D721Med (cell line): ENCODE measurements at regions not wholly inside any gene's neighbourhood (a gene's known extent, or its start where the extent isn't known, plus 50 kb on each side); places are given as distances from the start of the nearest gene placed in this dataset.
"Not testable (repeated sequence)": the region's sequence is repeated elsewhere in the genome, so short reads cannot be mapped to it uniquely, and the experiment has no call there.

ENCODE experiments used
- DNase-seq: peaks from one replicate; pipeline ENCODE4 v3.0.0; 2011; ENCODE audit warnings: low spot score; ENCODE audit not compliant: insufficient read length
- FAIRE-seq: peaks from 2 replicates; lab custom pipeline; 2011; peaks lifted over from hg19 to GRCh38; lab: Jason Lieb, UNC
- TF ChIP-seq, protein P1 (sequence below): IDR thresholded peaks from 2 replicates; pipeline ENCODE4 v1.5.1; 2012; ENCODE audit warnings: mild to moderate bottlenecking, control low read depth; ENCODE audit not compliant: insufficient read depth; ENCODE audit errors: missing control alignments

DNA sequence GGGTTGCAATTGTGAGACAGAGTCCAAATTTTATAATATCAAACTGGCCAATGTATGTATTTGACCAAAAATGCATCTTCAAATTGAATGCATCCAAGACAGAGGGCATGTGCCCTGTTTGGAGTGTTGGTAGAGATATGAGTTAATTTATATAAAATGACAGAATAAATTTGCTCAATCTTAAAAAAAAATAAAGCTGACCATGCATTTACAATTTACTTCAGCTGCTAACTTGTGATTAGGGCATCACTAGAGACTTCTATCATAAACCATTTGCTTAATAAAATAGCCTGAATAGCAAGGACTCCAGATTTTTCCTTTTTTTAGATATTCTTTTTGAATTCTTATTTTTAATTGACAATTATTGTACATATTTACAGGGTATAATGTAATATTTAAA is 1345.8 kb downstream of the CDH11 start:
- no peak for DNase-seq
- TF ChIP-seq, protein P1, sequence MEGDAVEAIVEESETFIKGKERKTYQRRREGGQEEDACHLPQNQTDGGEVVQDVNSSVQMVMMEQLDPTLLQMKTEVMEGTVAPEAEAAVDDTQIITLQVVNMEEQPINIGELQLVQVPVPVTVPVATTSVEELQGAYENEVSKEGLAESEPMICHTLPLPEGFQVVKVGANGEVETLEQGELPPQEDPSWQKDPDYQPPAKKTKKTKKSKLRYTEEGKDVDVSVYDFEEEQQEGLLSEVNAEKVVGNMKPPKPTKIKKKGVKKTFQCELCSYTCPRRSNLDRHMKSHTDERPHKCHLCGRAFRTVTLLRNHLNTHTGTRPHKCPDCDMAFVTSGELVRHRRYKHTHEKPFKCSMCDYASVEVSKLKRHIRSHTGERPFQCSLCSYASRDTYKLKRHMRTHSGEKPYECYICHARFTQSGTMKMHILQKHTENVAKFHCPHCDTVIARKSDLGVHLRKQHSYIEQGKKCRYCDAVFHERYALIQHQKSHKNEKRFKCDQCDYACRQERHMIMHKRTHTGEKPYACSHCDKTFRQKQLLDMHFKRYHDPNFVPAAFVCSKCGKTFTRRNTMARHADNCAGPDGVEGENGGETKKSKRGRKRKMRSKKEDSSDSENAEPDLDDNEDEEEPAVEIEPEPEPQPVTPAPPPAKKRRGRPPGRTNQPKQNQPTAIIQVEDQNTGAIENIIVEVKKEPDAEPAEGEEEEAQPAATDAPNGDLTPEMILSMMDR = no peak
- no peak for FAIRE-seq

DNA sequence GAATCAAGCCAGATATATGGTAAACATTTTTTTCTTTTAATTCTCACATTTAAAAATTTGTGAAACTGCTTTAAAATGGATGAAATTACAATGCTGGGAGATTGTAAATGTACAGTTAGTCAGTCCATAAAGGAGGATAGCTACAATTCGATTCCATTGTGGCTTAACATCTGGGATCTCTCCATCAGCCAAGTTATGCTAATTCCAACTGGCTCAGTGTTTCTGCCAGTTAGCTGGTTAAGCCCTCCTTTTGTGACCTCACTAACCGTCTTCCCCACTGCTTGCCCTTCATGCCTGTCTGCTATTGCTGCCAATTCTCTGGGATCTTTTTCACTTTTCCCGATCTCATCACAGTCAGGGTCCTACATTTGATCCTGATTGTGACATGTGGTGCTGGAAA is 1347.6 kb downstream of the CDH11 start:
- TF ChIP-seq, protein P1 = no peak
- DNase-seq = no peak
- FAIRE-seq = no peak

DNA sequence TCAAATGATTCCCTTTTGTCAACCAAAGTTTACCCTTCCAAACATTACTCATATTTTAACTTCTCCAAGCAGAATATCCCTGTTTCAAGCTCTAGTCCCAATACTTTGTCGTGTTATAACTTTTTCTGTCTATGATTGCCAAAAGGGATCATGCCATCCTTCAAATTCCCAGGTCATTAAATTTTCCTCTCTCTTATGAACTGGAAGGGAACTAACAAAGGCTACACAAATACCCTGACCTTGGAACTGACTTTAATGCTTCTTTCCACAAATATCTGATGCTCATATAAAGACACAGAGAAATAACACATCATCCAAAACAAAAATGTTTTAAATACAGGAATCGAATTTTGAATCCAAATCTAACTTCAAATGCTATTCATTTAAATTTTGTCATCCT is 1352.7 kb downstream of the CDH11 start:
- TF ChIP-seq, protein P1 = no peak
- no peak for FAIRE-seq
- no peak for DNase-seq

DNA sequence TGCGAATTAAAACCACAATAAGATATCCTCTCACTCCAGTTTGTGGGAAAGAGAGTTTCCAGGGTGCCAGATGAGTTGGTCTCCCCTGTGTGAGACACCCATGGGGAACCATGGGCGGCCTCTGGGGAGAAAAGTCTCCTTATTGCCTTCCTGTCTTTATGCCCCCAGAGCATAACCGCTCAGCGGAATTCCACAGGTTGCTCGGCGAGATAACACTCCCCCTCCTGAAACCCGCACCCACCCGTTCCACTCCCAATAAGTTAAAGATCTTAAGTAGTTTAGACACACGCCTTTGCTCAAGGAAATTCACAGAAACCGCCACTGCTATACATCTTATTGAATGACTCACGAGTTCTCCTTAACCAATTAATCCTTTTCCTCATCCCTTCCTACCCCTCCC is 1361.6 kb downstream of the CDH11 start:
- not testable (repeated sequence) for FAIRE-seq, DNase-seq

GRCh38 chr16:63752347-63752746 is 1369.5 kb downstream of the CDH11 start:
- DNase-seq (no peak), FAIRE-seq (no peak)
- TF ChIP-seq, protein P1 = no peak

DNA sequence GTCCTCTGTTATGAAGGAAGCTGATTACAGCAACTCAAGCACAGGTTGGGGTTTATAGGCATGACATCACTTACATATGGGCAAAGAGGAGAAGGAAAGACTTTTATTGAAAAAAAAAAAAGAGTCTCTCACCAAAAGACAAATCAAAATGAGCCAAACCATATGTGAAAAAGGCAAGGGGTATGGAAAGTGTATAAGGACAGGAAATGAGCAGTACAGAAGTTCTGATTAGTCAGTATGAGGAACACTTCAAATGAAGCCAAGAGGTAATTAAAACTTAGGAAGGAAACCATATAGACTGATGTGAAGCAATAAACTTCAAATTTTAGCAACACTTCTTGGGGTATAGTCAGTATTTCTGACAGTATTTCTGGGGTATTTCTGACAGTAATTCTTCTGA is 1372.6 kb downstream of the CDH11 start:
- TF ChIP-seq, protein P1 = no peak
- no peak for DNase-seq
- no peak for FAIRE-seq

DNA sequence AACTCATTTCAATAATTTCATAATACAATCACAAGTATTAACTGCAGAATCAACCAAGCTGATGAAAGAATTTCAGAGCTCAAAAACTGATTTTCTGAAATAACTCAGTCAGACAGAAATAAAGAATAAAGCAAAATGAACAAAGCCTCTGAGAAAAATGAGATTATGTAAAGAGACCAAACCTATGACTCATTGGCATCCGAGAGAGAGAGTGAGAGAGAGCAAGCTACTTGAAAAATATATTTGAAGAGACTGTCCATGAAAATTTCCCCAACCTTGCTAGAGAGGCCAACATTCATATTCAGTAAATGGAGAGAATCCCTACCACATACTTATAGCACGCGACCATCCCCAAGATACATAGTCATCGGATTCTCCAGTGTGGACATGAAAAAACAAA is 1376.4 kb downstream of the CDH11 start:
- TF ChIP-seq, protein P1 = no peak
- FAIRE-seq = no peak

More for the DNA sequence above, 1376.4 kb downstream of the CDH11 start:
- DNase-seq = no peak
